GM20431 (cell line): ENCODE measurements at regions not wholly inside any gene's neighbourhood (a gene's known extent, or its start where the extent isn't known, plus 50 kb on each side); places are given as distances from the start of the nearest gene placed in this dataset.
"Not testable (repeated sequence)": the region's sequence is repeated elsewhere in the genome, so short reads cannot be mapped to it uniquely, and the experiment has no call there.

Experiments
- in situ Hi-C: fragments of 300-500 bp; cut with MseI, MboI; formaldehyde crosslinking; loops from one replicate; pipeline ENCODE4 v1.15.0; 2020; ENCODE audit warnings: low sequenced_read_pairs; ENCODE audit not compliant: unreplicated experiment

- in situ Hi-C loops = no loop called here
Measured at GRCh38 chr3:159486580-159486979, 502.1 kb upstream of the IL12A start.

GRCh38 chr3:159487304-159487703 is 501.3 kb upstream of the IL12A start:
- in situ Hi-C loops = no loop called here

- in situ Hi-C loops = no loop called here
Measured at GRCh38 chr3:159488602-159489001, 500.0 kb upstream of the IL12A start.

GRCh38 chr3:159497361-159497760 is 491.3 kb upstream of the IL12A start:
- in situ Hi-C loops = no loop called here

GRCh38 chr3:159499031-159499793 is 489.4 kb upstream of the IL12A start:
- in situ Hi-C loops = no loop called here

- in situ Hi-C loops = no loop called here
Measured at GRCh38 chr3:159501029-159501428, 487.6 kb upstream of the IL12A start.

GRCh38 chr3:159502986-159503385 is 485.6 kb upstream of the IL12A start:
- in situ Hi-C loops = no loop called here

- in situ Hi-C loops = not testable (repeated sequence)
Measured at GRCh38 chr3:159510988-159511387, 477.6 kb upstream of the IL12A start.

GRCh38 chr3:159513444-159513843 is 475.2 kb upstream of the IL12A start:
- in situ Hi-C loops = no loop called here

- in situ Hi-C loops = no loop called here
Measured at GRCh38 chr3:159513867-159514380, 474.7 kb upstream of the IL12A start.

- in situ Hi-C loops = no loop called here
Measured at GRCh38 chr3:159517105-159517504, 471.5 kb upstream of the IL12A start.

GRCh38 chr3:159520638-159521037 is 468.0 kb upstream of the IL12A start:
- in situ Hi-C loops = no loop called here

- in situ Hi-C loops = no loop called here
Measured at GRCh38 chr3:159522276-159522675, 466.4 kb upstream of the IL12A start.

- in situ Hi-C loops = no loop called here
Measured at GRCh38 chr3:159528251-159528895, 460.3 kb upstream of the IL12A start.

- in situ Hi-C loops = no loop called here
Measured at GRCh38 chr3:159532577-159532976, 456.1 kb upstream of the IL12A start.

- in situ Hi-C loops = no loop called here
Measured at GRCh38 chr3:159534496-159534895, 454.1 kb upstream of the IL12A start.

- in situ Hi-C loops = no loop called here
Measured at GRCh38 chr3:159536876-159537275, 451.8 kb upstream of the IL12A start.

- in situ Hi-C loops = no loop called here
Measured at GRCh38 chr3:159538507-159538906, 450.1 kb upstream of the IL12A start.

GRCh38 chr3:159540882-159541495 is 447.6 kb upstream of the IL12A start:
- in situ Hi-C loops = no loop called here

- in situ Hi-C loops = no loop called here
Measured at GRCh38 chr3:159548675-159549335, 439.8 kb upstream of the IL12A start.

- in situ Hi-C loops = no loop called here
Measured at GRCh38 chr3:159555205-159555604, 433.4 kb upstream of the IL12A start.
